Activated T-cell treated with anti-CD3 and anti-CD28 coated beads, Interleukin-2, amount 50 U/mL, for 48 hours (primary cell): ENCODE measurements at regions not wholly inside any gene's neighbourhood (a gene's known extent, or its start where the extent isn't known, plus 50 kb on each side); places are given as distances from the start of the nearest gene placed in this dataset.
A peak's percentile ranks its signal among the peaks of the same experiment; 100 is the strongest.

Experiments
- DNase-seq, 2 experiments: peaks; one replicate each; pipeline ENCODE4 v3.0.0-alpha.2; 2020

GRCh38 chr2:56104962-56105361 is 78.8 kb upstream of the CCDC85A start:
- DNase-seq = no peak

GRCh38 chr2:56107502-56108220 is 76.1 kb upstream of the CCDC85A start:
- DNase-seq = no peak

- no peak for DNase-seq
These were observed 75.0 kb upstream of the CCDC85A start for GRCh38 chr2:56108806-56109205.

GRCh38 chr2:56109994-56110393 is 73.8 kb upstream of the CCDC85A start:
- DNase-seq = no peak

- DNase-seq = no peak
These were observed 70.3 kb upstream of the CCDC85A start for GRCh38 chr2:56113382-56113975.

GRCh38 chr2:56117764-56118163 is 66.0 kb upstream of the CCDC85A start:
- no peak for DNase-seq

- no peak for DNase-seq
These were observed 65.3 kb upstream of the CCDC85A start for GRCh38 chr2:56118474-56118873.

- no peak for DNase-seq
These were observed 61.8 kb upstream of the CCDC85A start for GRCh38 chr2:56121995-56122394.

- DNase-seq = no peak
These were observed 60.3 kb upstream of the CCDC85A start for GRCh38 chr2:56123538-56123937.

GRCh38 chr2:56127010-56127409 is 56.8 kb upstream of the CCDC85A start:
- no peak for DNase-seq

GRCh38 chr2:56127463-56128152 is 56.2 kb upstream of the CCDC85A start:
- no peak for DNase-seq

GRCh38 chr2:56128235-56128634 is 55.6 kb upstream of the CCDC85A start:
- no peak for DNase-seq

- peak in 1 of 2 experiments; percentile 14 for DNase-seq
These were observed 53.2 kb upstream of the CCDC85A start for GRCh38 chr2:56130463-56131070.

- no peak for DNase-seq
These were observed 51.7 kb upstream of the CCDC85A start for GRCh38 chr2:56132138-56132537.

- DNase-seq = no peak
These were observed 50.3 kb upstream of the CCDC85A start for GRCh38 chr2:56133441-56133840.

- DNase-seq = no peak
These were observed 49.7 kb upstream of the CCDC85A start for GRCh38 chr2:56133931-56134629.
